H9 (cell line): ENCODE measurements at regions not wholly inside any gene's neighbourhood (a gene's known extent, or its start where the extent isn't known, plus 50 kb on each side); places are given as distances from the start of the nearest gene placed in this dataset.
"Not testable (repeated sequence)": the region's sequence is repeated elsewhere in the genome, so short reads cannot be mapped to it uniquely, and the experiment has no call there.

Experiments
- DNase-seq: peaks from one replicate; pipeline ENCODE4 v3.0.0-alpha.2; 2017
- H2AFZ ChIP-seq: one replicate; pipeline ENCODE4 v1.6.1; 2013; ENCODE audit warnings: mild to moderate bottlenecking, low read length, control low read depth, moderate library complexity
- H2AK5ac ChIP-seq: 2 replicates; pipeline ENCODE4 v1.6.1; 2013; ENCODE audit warnings: low read length, control low read depth, mixed read lengths; ENCODE audit not compliant: insufficient read length
- H2BK120ac ChIP-seq: one replicate; pipeline ENCODE4 v1.6.1; 2013; ENCODE audit warnings: low read depth, mild to moderate bottlenecking, low read length, control low read depth, inconsistent platforms; ENCODE audit not compliant: poor library complexity, severe bottlenecking
- H2BK12ac ChIP-seq: 2 replicates; pipeline ENCODE4 v1.6.1; 2013; ENCODE audit warnings: low read length, control low read depth, mixed read lengths, low read depth; ENCODE audit not compliant: insufficient read length
- H2BK15ac ChIP-seq: 2 replicates; pipeline ENCODE4 v1.6.1; 2013; ENCODE audit warnings: low read depth, low read length, control low read depth
- H2BK20ac ChIP-seq: one replicate; pipeline ENCODE4 v1.6.1; 2013; ENCODE audit warnings: low read depth, mild to moderate bottlenecking, low read length, control low read depth, inconsistent platforms; ENCODE audit not compliant: poor library complexity, severe bottlenecking
- H2BK5ac ChIP-seq: 2 replicates; pipeline ENCODE4 v1.6.1; 2013; ENCODE audit warnings: low read length, control low read depth, mixed read lengths; ENCODE audit not compliant: insufficient read length
- H3K14ac ChIP-seq: 2 replicates; pipeline ENCODE4 v1.6.1; 2013; ENCODE audit warnings: low read length, control low read depth; ENCODE audit not compliant: insufficient read depth
- H3K18ac ChIP-seq: 2 replicates; pipeline ENCODE4 v1.6.1; 2013; ENCODE audit warnings: low read depth, mild to moderate bottlenecking, mixed read lengths, low read length, control low read depth; ENCODE audit not compliant: insufficient read length
- H3K23ac ChIP-seq: 2 replicates; pipeline ENCODE4 v1.6.1; 2013; ENCODE audit warnings: low read length, control low read depth, mixed read lengths, low read depth; ENCODE audit not compliant: insufficient read length
- H3K23me2 ChIP-seq: 2 replicates; pipeline ENCODE4 v1.6.1; 2013; ENCODE audit warnings: low read depth, mild to moderate bottlenecking, mixed read lengths, low read length, control low read depth; ENCODE audit not compliant: insufficient read length, poor library complexity, severe bottlenecking
- H3K27ac ChIP-seq: 2 replicates; pipeline ENCODE4 v1.5.1; 2013; ENCODE audit warnings: low read length, control low read depth, mixed read lengths, low read depth; ENCODE audit not compliant: insufficient read length
- H3K27me3 ChIP-seq: 2 replicates; pipeline ENCODE4 v1.6.1; 2013; ENCODE audit warnings: low read length, control low read depth, inconsistent platforms; ENCODE audit not compliant: insufficient read depth
- H3K4ac ChIP-seq: 2 replicates; pipeline ENCODE4 v1.6.1; 2013; ENCODE audit warnings: low read depth, mild to moderate bottlenecking, control low read depth, inconsistent platforms, low read length, moderate library complexity
- H3K4me1 ChIP-seq: 2 replicates; pipeline ENCODE4 v1.6.1; 2013; ENCODE audit warnings: low read length, control low read depth, inconsistent platforms; ENCODE audit not compliant: insufficient read depth
- H3K4me2 ChIP-seq: 2 replicates; pipeline ENCODE4 v1.6.1; 2013; ENCODE audit warnings: low read length, control low read depth, mixed read lengths; ENCODE audit not compliant: insufficient read length, insufficient read depth
- H3K56ac ChIP-seq: 2 replicates; pipeline ENCODE4 v1.6.1; 2013; ENCODE audit warnings: low read depth, mild to moderate bottlenecking, mixed read lengths, low read length, control low read depth; ENCODE audit not compliant: insufficient read length
- H3K79me1 ChIP-seq: 2 replicates; pipeline ENCODE4 v1.6.1; 2013; ENCODE audit warnings: low read depth, mild to moderate bottlenecking, moderate library complexity, low read length, control low read depth, inconsistent platforms; ENCODE audit not compliant: insufficient read depth, poor library complexity, severe bottlenecking
- H3K79me2 ChIP-seq: 2 replicates; pipeline ENCODE4 v1.6.1; 2013; ENCODE audit warnings: low read length, control low read depth, inconsistent platforms; ENCODE audit not compliant: insufficient read depth
- H3K9ac ChIP-seq: 2 replicates; pipeline ENCODE4 v1.6.1; 2013; ENCODE audit warnings: low read length, control low read depth, mixed read lengths; ENCODE audit not compliant: insufficient read length; ENCODE audit errors: extremely low read depth
- H3K9me3 ChIP-seq: one replicate; pipeline ENCODE4 v1.6.1; 2013; ENCODE audit warnings: low read depth, low read length, inconsistent platforms; ENCODE audit not compliant: control insufficient read depth
- H3T11ph ChIP-seq: one replicate; pipeline ENCODE4 v1.6.1; 2013; ENCODE audit warnings: mild to moderate bottlenecking, low read length, control low read depth, inconsistent platforms
- H4K20me1 ChIP-seq: one replicate; pipeline ENCODE4 v1.6.1; 2013; ENCODE audit not compliant: control insufficient read depth, insufficient read length, insufficient read depth
- H4K5ac ChIP-seq: 2 replicates; pipeline ENCODE4 v1.6.1; 2013; ENCODE audit warnings: low read depth, mild to moderate bottlenecking, mixed read lengths, low read length, control low read depth; ENCODE audit not compliant: insufficient read length
- H4K8ac ChIP-seq: replicated peaks from 2 replicates; pipeline ENCODE4 v1.6.1; 2013; ENCODE audit warnings: low read length, control low read depth, mixed read lengths, low read depth; ENCODE audit not compliant: insufficient read length
- H4K91ac ChIP-seq: 2 replicates; pipeline ENCODE4 v1.6.1; 2013; ENCODE audit warnings: low read depth, mild to moderate bottlenecking, moderate library complexity, mixed read lengths, low read length, control low read depth; ENCODE audit not compliant: insufficient read length
- H3K27ac Mint-ChIP-seq, 3 experiments: 2 replicates in 2 of 3; 3 replicates in 1 of 3; pipeline ENCODE4 v1.8.0; 2020 to 2021; ENCODE audit warnings: mixed read lengths in 3 of 3, mild to moderate bottlenecking in 1 of 3, moderate library complexity in 1 of 3
- H3K27me3 Mint-ChIP-seq: 2 replicates; pipeline ENCODE4 v1.8.0; 2021; ENCODE audit warnings: low read depth, mild to moderate bottlenecking, moderate library complexity, mixed read lengths
- H3K36me3 Mint-ChIP-seq, 3 experiments: 2 replicates in 2 of 3; 3 replicates in 1 of 3; pipeline ENCODE4 v1.8.0; 2020 to 2021; ENCODE audit warnings: low read depth in 3 of 3, mixed read lengths in 3 of 3; ENCODE audit not compliant: insufficient read depth in 1 of 3
- H3K4me1 Mint-ChIP-seq, 2 experiments: 2 replicates each; pipeline ENCODE4 v1.8.0; 2020; ENCODE audit warnings: mixed read lengths in 2 of 2
- H3K4me3 Mint-ChIP-seq, 2 experiments: 2 replicates in 1 of 2; 3 replicates in 1 of 2; pipeline ENCODE4 v1.8.0; 2020 to 2021; ENCODE audit warnings: mild to moderate bottlenecking in 2 of 2, mixed read lengths in 2 of 2, moderate library complexity in 1 of 2
- H3K9me3 Mint-ChIP-seq, 2 experiments: 2 replicates in 1 of 2; 3 replicates in 1 of 2; pipeline ENCODE4 v1.8.0; 2020; ENCODE audit warnings: mild to moderate bottlenecking in 2 of 2, mixed read lengths in 2 of 2, moderate library complexity in 1 of 2
- WGBS: extraction: QIAGEN DNeasy Blood & Tissue Kit; methylation state at CpG from one replicate; pipeline ENCODE4 v1.1.7; 2013; ENCODE audit warnings: missing lambda C conversion rate, low lambda C conversion rate, mixed read lengths; ENCODE audit not compliant: insufficient read length; ENCODE audit errors: extremely low coverage; 5-methylcytosine and 5-hydroxymethylcytosine counted together
- TF ChIP-seq, protein P1 (sequence below): fragments of 200-600 bp; sonication (generic); conservative IDR thresholded peaks from 3 replicates; pipeline ENCODE4 v1.8.0; 2021; ENCODE audit warnings: antibody characterized with exemption, mild to moderate bottlenecking

DNA sequence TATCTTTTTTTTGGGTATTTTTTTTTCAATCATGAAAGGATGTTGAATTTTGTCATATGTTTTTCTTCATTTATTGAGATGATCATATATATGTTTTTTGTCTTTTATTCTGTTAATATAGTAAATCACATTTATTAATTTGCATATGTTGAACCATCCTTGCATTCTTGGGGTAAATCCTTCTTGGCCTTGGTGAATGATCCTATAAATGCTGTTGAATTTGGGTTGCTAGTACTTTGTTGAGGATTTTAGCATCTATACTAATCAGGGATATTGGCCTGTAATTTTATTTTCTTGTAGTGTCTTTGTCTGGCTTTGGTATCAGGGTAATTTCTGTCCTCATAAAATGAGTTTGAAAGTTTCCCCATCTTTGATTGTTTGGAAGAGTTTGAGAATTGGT lies 199.9 kb downstream of the B3GLCT start:
- Histone ChIP-seq H3K23me2 (no peaks in the 10 kb centered on the region), H2AFZ (no peak overlapping the region), H3K27ac (no peak overlapping the region), H3K56ac (no peak overlapping the region), H3T11ph (no peak overlapping the region), H2BK15ac (no peak overlapping the region), H4K8ac (no peak overlapping the region), H2BK120ac (no peak overlapping the region), H2BK5ac (no peak overlapping the region), H4K91ac (no peak overlapping the region), H3K79me2 (no peaks in the 10 kb centered on the region), H3K4me1 (no peaks in the 10 kb centered on the region), H2BK20ac (no peak overlapping the region), H3K9me3 (no peaks in the 10 kb centered on the region), H3K4ac (no peak overlapping the region), H2AK5ac (no peak overlapping the region), H3K18ac (no peak overlapping the region), H3K9ac (no peak overlapping the region), H2BK12ac (no peak overlapping the region), H3K14ac (no peak overlapping the region), H4K5ac (no peak overlapping the region), H3K4me2 (no peak overlapping the region), H3K79me1 (no peaks in the 10 kb centered on the region), H4K20me1 (no peaks in the 10 kb centered on the region), H3K23ac (no peak overlapping the region), H3K27me3 (no peaks in the 10 kb centered on the region)
- TF ChIP-seq, protein P1, sequence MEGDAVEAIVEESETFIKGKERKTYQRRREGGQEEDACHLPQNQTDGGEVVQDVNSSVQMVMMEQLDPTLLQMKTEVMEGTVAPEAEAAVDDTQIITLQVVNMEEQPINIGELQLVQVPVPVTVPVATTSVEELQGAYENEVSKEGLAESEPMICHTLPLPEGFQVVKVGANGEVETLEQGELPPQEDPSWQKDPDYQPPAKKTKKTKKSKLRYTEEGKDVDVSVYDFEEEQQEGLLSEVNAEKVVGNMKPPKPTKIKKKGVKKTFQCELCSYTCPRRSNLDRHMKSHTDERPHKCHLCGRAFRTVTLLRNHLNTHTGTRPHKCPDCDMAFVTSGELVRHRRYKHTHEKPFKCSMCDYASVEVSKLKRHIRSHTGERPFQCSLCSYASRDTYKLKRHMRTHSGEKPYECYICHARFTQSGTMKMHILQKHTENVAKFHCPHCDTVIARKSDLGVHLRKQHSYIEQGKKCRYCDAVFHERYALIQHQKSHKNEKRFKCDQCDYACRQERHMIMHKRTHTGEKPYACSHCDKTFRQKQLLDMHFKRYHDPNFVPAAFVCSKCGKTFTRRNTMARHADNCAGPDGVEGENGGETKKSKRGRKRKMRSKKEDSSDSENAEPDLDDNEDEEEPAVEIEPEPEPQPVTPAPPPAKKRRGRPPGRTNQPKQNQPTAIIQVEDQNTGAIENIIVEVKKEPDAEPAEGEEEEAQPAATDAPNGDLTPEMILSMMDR = no peak
- Mint-ChIP-seq H3K36me3 (peaks cover 2 to 14% (median 4%) of the 10 kb centered on the region in 3 experiments; a peak in 4 of 7 replicates), H3K27me3 (no peaks in the 10 kb centered on the region), H3K9me3 (peaks cover 13 to 18% of the 10 kb centered on the region in 2 experiments), H3K27ac (no peak overlapping the region), H3K4me1 (no peaks in the 10 kb centered on the region; a peak in 1 of 4 replicates), H3K4me3 (no peak overlapping the region)
- no peak for DNase-seq

DNA sequence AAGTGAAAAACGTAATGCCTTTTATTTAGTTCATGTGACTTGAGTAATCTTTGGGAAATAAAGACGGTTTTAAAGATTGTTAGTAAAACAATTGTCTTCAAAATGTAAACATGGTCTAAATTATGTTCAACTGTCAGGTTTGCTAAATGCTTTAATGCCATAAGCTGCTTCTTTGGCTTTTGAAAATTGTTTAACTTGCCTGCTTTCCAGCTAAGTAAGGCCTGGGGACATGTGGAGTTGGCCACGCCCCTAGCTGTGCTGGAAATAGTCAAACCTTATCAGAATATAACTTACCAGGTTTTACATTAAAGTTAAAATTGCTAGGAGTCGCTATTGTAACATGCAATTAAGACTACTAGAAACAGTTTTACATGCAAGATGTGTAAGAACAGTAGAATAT lies 203.9 kb downstream of the B3GLCT start:
- not testable (repeated sequence) for H2BK15ac ChIP-seq, H3K4ac ChIP-seq, H3K18ac ChIP-seq, H2AFZ ChIP-seq, H3K27me3 ChIP-seq, H4K91ac ChIP-seq, H2BK12ac ChIP-seq, H3K23me2 ChIP-seq, H3K4me2 ChIP-seq, H3K27ac ChIP-seq, H2BK20ac ChIP-seq, H3K9ac ChIP-seq, H3K79me1 ChIP-seq, H3T11ph ChIP-seq, H3K14ac ChIP-seq, H3K9me3 ChIP-seq, H3K56ac ChIP-seq, H3K23ac ChIP-seq, H3K27ac Mint-ChIP-seq, H3K4me3 Mint-ChIP-seq, H2BK5ac ChIP-seq, H4K5ac ChIP-seq, H3K4me1 Mint-ChIP-seq, H4K8ac ChIP-seq, H2BK120ac ChIP-seq, H3K4me1 ChIP-seq, H2AK5ac ChIP-seq, H4K20me1 ChIP-seq, H3K79me2 ChIP-seq, DNase-seq, H3K27me3 Mint-ChIP-seq
- H3K9me3 Mint-ChIP-seq = peaks cover 7 to 13% of the 10 kb centered on the region in 2 experiments
- WGBS = no CpG with 5 or more reads among the region's 4 CpGs
- peaks cover 2 to 14% (median 4%) of the 10 kb centered on the region in 3 experiments; a peak in 4 of 7 replicates for H3K36me3 Mint-ChIP-seq
